Lung (tissue), 11 donors: ENCODE measurements at regions not wholly inside any gene's neighbourhood (a gene's known extent, or its start where the extent isn't known, plus 50 kb on each side); places are given as distances from the start of the nearest gene placed in this dataset.

Experiments used
- ATAC-seq: fragments of 200-7000 bp; cut with Tn5 transposase; one replicate; pipeline ENCODE4 v1.9.1; 2020; ENCODE audit warnings: moderate number of reproducible peaks; ENCODE audit not compliant: insufficient read depth, low FRiP score
- DNase-seq, 3 donors: peaks; one replicate each; pipeline ENCODE4 v3.0.0-alpha.2; 2013 to 2017
- H3K27ac ChIP-seq, 2 donors: one replicate each; pipeline ENCODE4 v1.5.1; 2013; ENCODE audit warnings: mild to moderate bottlenecking in 2 of 2, moderate library complexity in 2 of 2, control low read depth in 1 of 2, inconsistent platforms in 1 of 2, low read depth in 1 of 2, low read length in 1 of 2
- H3K27me3 ChIP-seq, 3 donors: one replicate each; pipeline ENCODE4 v1.5.1; 2013; ENCODE audit warnings: low read length in 2 of 3; ENCODE audit not compliant: control insufficient read depth in 3 of 3, insufficient read depth in 3 of 3
- H3K36me3 ChIP-seq, 4 donors: one replicate each; pipeline ENCODE4 v1.5.1; 2013; ENCODE audit warnings: low read length in 4 of 4, mild to moderate bottlenecking in 1 of 4, moderate library complexity in 1 of 4; ENCODE audit not compliant: control insufficient read depth in 4 of 4, insufficient read depth in 4 of 4
- H3K4me1 ChIP-seq, 5 donors: one replicate each; pipeline ENCODE4 v1.5.1; 2013; ENCODE audit warnings: low read length in 5 of 5, mild to moderate bottlenecking in 2 of 5, moderate library complexity in 1 of 5; ENCODE audit not compliant: control insufficient read depth in 5 of 5, insufficient read depth in 5 of 5
- H3K4me3 ChIP-seq: one replicate; pipeline ENCODE4 v1.5.1; 2013; ENCODE audit warnings: mild to moderate bottlenecking, control low read depth, moderate library complexity
- H3K9ac ChIP-seq, 2 donors: one replicate each; pipeline ENCODE4 v1.5.1; 2013; ENCODE audit warnings: low read length in 2 of 2, control low read depth in 1 of 2; ENCODE audit not compliant: insufficient read depth in 1 of 2
- H3K9me3 ChIP-seq, 4 donors: one replicate each; pipeline ENCODE4 v1.5.1; 2013; ENCODE audit warnings: low read length in 3 of 4, mild to moderate bottlenecking in 1 of 4, moderate library complexity in 1 of 4; ENCODE audit not compliant: control insufficient read depth in 4 of 4, insufficient read depth in 3 of 4
- CTCF ChIP-seq: IDR thresholded peaks from 2 replicates; pipeline ENCODE4 v1.5.1; 2012; ENCODE audit warnings: mild to moderate bottlenecking; ENCODE audit errors: control extremely low read depth, extremely low read depth
- WGBS, 2 donors: extraction: QIAGEN DNeasy Blood & Tissue Kit; methylation state at CpG; one replicate each; pipeline ENCODE4 v1.1.7; 2013; 5-methylcytosine and 5-hydroxymethylcytosine counted together
- donor health status: control.
- donor health status: control.
- donor health status: Bipolar disorder and iron deficiency.
- donor health status: healthy.
- donor health status: DM: yes; HTN: yes; CAD: no.

- TF ChIP-seq CTCF = no peak
- 91% methylated on average over 25 of the region's 25 CpGs for WGBS, 2 donors
- H3K27me3 ChIP-seq = no peaks in the 10 kb centered on the region
- no peak for ATAC-seq
- DNase-seq = no peak
- H3K9me3 ChIP-seq = peaks cover 0 to 7% (median 0%) of the 10 kb centered on the region in 4 donors
- no peaks in the 10 kb centered on the region for H3K4me1 ChIP-seq
- no peak overlapping the region for H3K9ac ChIP-seq
- no peak overlapping the region for H3K27ac ChIP-seq
- H3K4me3 ChIP-seq = no peak overlapping the region
- H3K36me3 ChIP-seq = no peaks in the 10 kb centered on the region
Observed at GRCh38 chr18:78518805-78519204, 460.8 kb upstream of the SALL3 start.

- no peak for TF ChIP-seq CTCF
- H3K27ac ChIP-seq = no peak overlapping the region
- DNase-seq (no peak), ATAC-seq (no peak)
- H3K4me3 ChIP-seq = no peak overlapping the region
- H3K27me3 ChIP-seq = no peaks in the 10 kb centered on the region
- no peaks in the 10 kb centered on the region for H3K36me3 ChIP-seq
- no peaks in the 10 kb centered on the region for H3K4me1 ChIP-seq
- H3K9me3 ChIP-seq = peaks cover 0 to 7% (median 0%) of the 10 kb centered on the region in 4 donors
- H3K9ac ChIP-seq = no peak overlapping the region
- WGBS, 2 donors = 84 to 92% methylated on average over 15 of the region's 15 CpGs
Observed at GRCh38 chr18:78519394-78520062, 460.1 kb upstream of the SALL3 start.

GRCh38 chr18:78521136-78521535 is 458.5 kb upstream of the SALL3 start:
- Histone ChIP-seq H3K9ac (no peak overlapping the region), H3K4me3 (no peak overlapping the region), H3K36me3 (no peaks in the 10 kb centered on the region), H3K9me3 (peaks cover 0 to 7% (median 0%) of the 10 kb centered on the region in 4 donors), H3K27ac (no peak overlapping the region), H3K27me3 (no peaks in the 10 kb centered on the region), H3K4me1 (peaks cover 0 to 12% (median 5%) of the 10 kb centered on the region in 5 donors)
- ATAC-seq = no peak
- WGBS, 2 donors = 80% methylated on average over 11 of the region's 11 CpGs
- no peak for DNase-seq
- no peak for TF ChIP-seq CTCF

- ATAC-seq (no peak), DNase-seq (no peak)
- Histone ChIP-seq H3K4me3 (no peak overlapping the region), H3K4me1 (peaks cover 0 to 18% (median 5%) of the 10 kb centered on the region in 5 donors), H3K36me3 (no peaks in the 10 kb centered on the region), H3K9me3 (peaks cover 0 to 7% (median 0%) of the 10 kb centered on the region in 4 donors), H3K27me3 (no peaks in the 10 kb centered on the region), H3K9ac (no peak overlapping the region), H3K27ac (no peak overlapping the region)
- WGBS, 2 donors = 93 to 98% methylated on average over 8 of the region's 8 CpGs
- TF ChIP-seq CTCF = no peak
Observed at GRCh38 chr18:78521744-78522143, 457.9 kb upstream of the SALL3 start.
